Tibial artery (tissue), 4 donors: ENCODE measurements at regions not wholly inside any gene's neighbourhood (a gene's known extent, or its start where the extent isn't known, plus 50 kb on each side); places are given as distances from the start of the nearest gene placed in this dataset.

ENCODE experiments used
- DNase-seq, 2 donors: peaks; one replicate each; pipeline ENCODE4 v3.0.0-alpha.2; 2019
- H3K27ac ChIP-seq, 2 donors: fragments of 200-600 bp; sonication (generic) in 1 of 2; 1 replicate in 1 of 2; 2 replicates in 1 of 2; pipeline ENCODE4 v1.5.1; 2018 to 2019; ENCODE audit warnings: mild to moderate bottlenecking in 1 of 2
- H3K27me3 ChIP-seq, 2 donors: fragments of 200-600 bp; sonication (generic) in 1 of 2; one replicate each; pipeline versions ENCODE4 v1.5.1 to v1.6.0; 2016 to 2019
- H3K36me3 ChIP-seq, 3 donors: fragments of 200-600 bp; sonication (generic) in 2 of 3; one replicate each; pipeline ENCODE4 v1.5.1; 2016 to 2019; ENCODE audit warnings: mild to moderate bottlenecking in 2 of 3
- H3K4me1 ChIP-seq, 4 donors: fragments of 200-600 bp; sonication (generic) in 2 of 4; 1 replicate in 3 of 4; 2 replicates in 1 of 4; pipeline ENCODE4 v1.5.1; 2016 to 2019
- H3K4me3 ChIP-seq, 2 donors: fragments of 200-600 bp; sonication (generic) in 1 of 2; 1 replicate in 1 of 2; 2 replicates in 1 of 2; pipeline ENCODE4 v1.5.1; 2018 to 2019; ENCODE audit warnings: mild to moderate bottlenecking in 2 of 2
- H3K9me3 ChIP-seq, 3 donors: fragments of 200-600 bp; sonication (generic) in 1 of 3; one replicate each; pipeline ENCODE4 v1.5.1; 2016 to 2019
- CTCF ChIP-seq, 2 experiments: fragments of 200-600 bp in 1 of 2; fragments of 450-650 bp in 1 of 2; IDR thresholded peaks; one replicate each; pipeline ENCODE4 v1.5.1; 2017 to 2019; ENCODE audit warnings: antibody characterized with exemption in 2 of 2, mild to moderate bottlenecking in 1 of 2, moderate library complexity in 1 of 2
- intact Hi-C: fragments of 100-400 bp; cut with DNase I; formaldehyde crosslinking; loops from one replicate; pipeline ENCODE4 v1.15.0; 2023; ENCODE audit warnings: low total_unique reads

DNA sequence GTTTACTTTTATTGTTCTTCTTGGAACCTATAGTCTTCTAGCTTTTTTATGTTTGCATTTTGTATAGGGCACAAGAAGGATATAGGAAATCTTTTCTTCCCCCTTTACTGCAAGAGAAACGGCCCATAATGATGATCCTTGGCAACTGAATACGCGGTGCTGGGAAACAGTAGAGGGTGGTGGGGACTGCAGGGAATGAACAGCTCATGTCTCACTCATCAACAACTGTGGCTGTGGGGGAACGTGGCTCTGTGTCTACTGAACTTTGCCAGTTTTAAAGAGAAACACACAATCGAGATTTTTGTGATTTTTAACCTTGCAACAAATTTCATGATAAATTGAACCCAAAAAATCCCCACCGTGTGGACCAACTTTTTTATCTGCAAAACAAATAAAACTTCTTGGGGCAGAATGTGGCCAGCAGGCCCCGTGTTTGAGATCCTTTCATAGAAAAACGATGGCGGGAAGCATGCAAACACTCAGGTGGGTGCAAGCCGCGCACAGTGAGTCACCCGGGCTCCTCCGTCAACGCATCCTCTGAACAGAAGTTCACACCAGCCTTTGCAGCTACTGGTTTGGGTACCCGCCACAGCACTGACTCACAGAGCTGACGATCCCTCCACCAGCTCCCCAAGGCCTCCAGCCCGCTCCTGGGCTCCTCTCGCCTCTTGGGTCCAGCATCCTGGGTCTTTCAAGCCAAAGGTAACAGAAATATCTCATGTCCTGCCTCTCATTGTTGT is 149.3 kb downstream of the COL6A3 start:
- H3K4me3 ChIP-seq: no peak overlapping the region
- H3K27ac ChIP-seq: no peak overlapping the region
- no peaks in the 10 kb centered on the region for H3K9me3 ChIP-seq
- peak; percentile 55 to 76 for DNase-seq
- intact Hi-C loops: no loop called here
- H3K27me3 ChIP-seq: no peaks in the 10 kb centered on the region
- H3K4me1 ChIP-seq: peaks cover 0 to 49% (median 16%) of the 10 kb centered on the region in 4 donors
- no peaks in the 10 kb centered on the region for H3K36me3 ChIP-seq
- TF ChIP-seq CTCF (IDR thresholded peaks at IDR 0.05): no peak

DNA sequence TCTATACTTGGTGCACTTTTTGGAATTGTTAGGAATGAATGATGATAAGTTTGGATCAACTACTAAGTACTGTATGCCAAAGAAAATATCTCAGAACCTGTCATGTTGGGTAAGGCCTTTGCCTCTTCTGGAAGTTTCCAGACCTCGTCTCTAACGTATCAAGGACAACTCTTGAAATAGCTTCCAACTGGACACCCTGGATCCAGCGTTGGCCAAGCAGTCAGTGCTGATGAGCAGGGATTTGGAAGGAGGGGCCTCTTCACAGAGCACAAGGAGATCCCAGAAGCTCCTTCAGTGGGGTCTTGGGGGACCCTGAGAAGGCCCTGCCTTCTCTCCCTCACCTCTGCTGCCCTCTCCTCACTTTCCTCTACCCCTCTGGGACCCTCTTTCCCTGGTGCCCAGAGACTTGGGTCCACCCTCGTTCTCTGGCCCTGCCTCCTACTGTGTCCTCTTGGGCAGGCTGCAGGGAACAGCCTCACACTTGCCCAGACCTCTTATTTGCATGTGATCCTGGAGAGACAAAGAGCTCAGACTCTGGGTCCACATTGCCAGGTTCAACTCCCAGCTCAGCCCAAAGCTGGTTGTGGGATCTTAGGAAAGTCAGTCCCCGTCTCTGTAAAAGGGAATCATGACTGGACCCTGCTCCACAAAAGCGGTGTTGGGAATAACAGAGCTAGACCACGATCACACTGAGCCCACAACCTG is 145.8 kb downstream of the COL6A3 start:
- Histone ChIP-seq H3K36me3 (no peaks in the 10 kb centered on the region), H3K27ac (peak overlapping the region; percentile 8 to 44), H3K4me1 (peaks cover 0 to 52% (median 19%) of the 10 kb centered on the region in 4 donors), H3K9me3 (no peaks in the 10 kb centered on the region), H3K27me3 (no peaks in the 10 kb centered on the region), H3K4me3 (no peak overlapping the region)
- intact Hi-C loops: no loop called here
- DNase-seq: no peak
- no peak for TF ChIP-seq CTCF (IDR thresholded peaks at IDR 0.05)

DNA sequence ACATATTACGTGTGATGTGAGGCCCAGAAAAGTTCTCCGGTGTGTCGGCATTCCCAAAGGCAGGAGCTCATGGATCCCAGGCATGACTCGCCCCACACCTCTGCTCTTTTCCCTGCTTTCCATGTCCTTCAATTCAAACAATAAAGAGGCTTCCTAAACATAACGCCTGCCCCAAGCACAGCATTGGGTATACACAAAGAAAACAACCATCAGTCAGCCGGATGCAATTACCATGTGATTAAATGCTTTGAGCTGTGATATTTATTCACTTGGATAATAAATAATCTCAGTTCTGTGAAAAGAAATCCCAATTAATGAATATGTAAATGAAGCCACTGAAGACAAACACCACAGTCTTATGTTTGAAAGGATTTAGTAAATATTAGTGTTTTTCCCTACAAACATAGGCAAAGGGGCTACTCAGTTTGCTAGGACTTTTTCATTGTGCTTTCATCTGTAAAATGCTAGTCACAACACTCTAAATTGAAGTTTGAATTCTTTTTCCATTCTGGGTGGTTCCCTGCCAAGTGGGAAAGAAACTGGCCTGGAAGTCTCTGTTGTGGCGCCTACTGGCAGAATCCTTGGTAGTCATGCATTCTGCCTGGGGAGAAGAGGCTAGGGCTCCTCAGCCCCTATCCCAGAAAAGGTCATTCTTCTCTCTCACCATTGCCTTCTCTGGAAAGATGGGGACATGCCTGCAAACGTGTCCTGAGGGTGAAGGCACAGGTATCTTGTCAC is 144.7 kb downstream of the COL6A3 start:
- intact Hi-C loops: no loop called here
- Histone ChIP-seq H3K27ac (peak overlapping the region; percentile 12 to 29), H3K27me3 (no peaks in the 10 kb centered on the region), H3K4me3 (no peak overlapping the region), H3K4me1 (peaks cover 0 to 42% (median 15%) of the 10 kb centered on the region in 4 donors), H3K9me3 (no peaks in the 10 kb centered on the region), H3K36me3 (no peaks in the 10 kb centered on the region)
- no peak for DNase-seq
- TF ChIP-seq CTCF (IDR thresholded peaks at IDR 0.05): no peak

- Histone ChIP-seq H3K27ac (no peak overlapping the region), H3K4me3 (no peak overlapping the region), H3K27me3 (no peaks in the 10 kb centered on the region), H3K9me3 (no peaks in the 10 kb centered on the region), H3K4me1 (peaks cover 0 to 35% (median 15%) of the 10 kb centered on the region in 4 donors), H3K36me3 (no peaks in the 10 kb centered on the region)
- TF ChIP-seq CTCF (IDR thresholded peaks at IDR 0.05): no peak
- no peak for DNase-seq
- intact Hi-C loops: no loop called here
Measured at GRCh38 chr2:237270520-237270919, 143.4 kb downstream of the COL6A3 start.

GRCh38 chr2:237271698-237272652 is 142.0 kb downstream of the COL6A3 start:
- no peaks in the 10 kb centered on the region for H3K36me3 ChIP-seq
- H3K4me3 ChIP-seq: no peak overlapping the region
- no peaks in the 10 kb centered on the region for H3K27me3 ChIP-seq
- peaks cover 0 to 35% (median 15%) of the 10 kb centered on the region in 4 donors for H3K4me1 ChIP-seq
- H3K9me3 ChIP-seq: no peaks in the 10 kb centered on the region
- DNase-seq: no peak
- intact Hi-C loops: no loop called here
- no peak for TF ChIP-seq CTCF (IDR thresholded peaks at IDR 0.05)
- no peak overlapping the region for H3K27ac ChIP-seq
